Liver (tissue), 8 donors: ENCODE measurements at regions not wholly inside any gene's neighbourhood (a gene's known extent, or its start where the extent isn't known, plus 50 kb on each side); places are given as distances from the start of the nearest gene placed in this dataset.

Experiments used
- DNase-seq: peaks from one replicate; pipeline ENCODE4 v3.0.0-alpha.2; 2017; ENCODE audit warnings: low spot score
- H3K27ac ChIP-seq, 2 donors: one replicate each; pipeline ENCODE4 v1.7.0; 2013; ENCODE audit warnings: inconsistent platforms in 2 of 2, low read length in 2 of 2, control low read depth in 1 of 2, low read depth in 1 of 2, mild to moderate bottlenecking in 1 of 2
- H3K27me3 ChIP-seq, 4 donors: one replicate each; pipeline versions ENCODE4 v1.6.1 to v1.7.0; 2013; ENCODE audit warnings: low read length in 3 of 4, inconsistent platforms in 1 of 4, mild to moderate bottlenecking in 1 of 4, moderate library complexity in 1 of 4; ENCODE audit not compliant: control insufficient read depth in 4 of 4, insufficient read depth in 4 of 4
- H3K36me3 ChIP-seq, 4 donors: one replicate each; pipeline versions ENCODE4 v1.6.1 to v1.7.0; 2013; ENCODE audit warnings: low read length in 3 of 4, mild to moderate bottlenecking in 3 of 4, low read depth in 1 of 4, moderate library complexity in 1 of 4; ENCODE audit not compliant: control insufficient read depth in 4 of 4, insufficient read depth in 3 of 4
- H3K4me1 ChIP-seq, 4 donors: one replicate each; pipeline versions ENCODE4 v1.6.1 to v1.7.0; 2013; ENCODE audit warnings: low read length in 3 of 4, mild to moderate bottlenecking in 3 of 4, moderate library complexity in 1 of 4; ENCODE audit not compliant: control insufficient read depth in 4 of 4, insufficient read depth in 4 of 4
- H3K4me3 ChIP-seq, 3 donors: one replicate each; pipeline versions ENCODE4 v1.6.1 to v1.7.0; 2013; ENCODE audit warnings: low read length in 3 of 3, control low read depth in 1 of 3, low read depth in 1 of 3, mild to moderate bottlenecking in 1 of 3
- H3K9ac ChIP-seq, 2 donors: one replicate each; pipeline ENCODE4 v1.7.0; 2013; ENCODE audit warnings: low read length in 2 of 2, mild to moderate bottlenecking in 2 of 2, moderate library complexity in 2 of 2, control low read depth in 1 of 2, low read depth in 1 of 2
- H3K9me3 ChIP-seq, 4 donors: one replicate each; pipeline versions ENCODE4 v1.6.1 to v1.7.0; 2013; ENCODE audit warnings: low read length in 3 of 4; ENCODE audit not compliant: control insufficient read depth in 4 of 4
- FOXA1 ChIP-seq: IDR thresholded peaks from 2 replicates; pipeline ENCODE4 v1.6.1; 2016; ENCODE audit warnings: antibody characterized with exemption
- FOXA2 ChIP-seq: IDR thresholded peaks from 2 replicates; pipeline ENCODE4 v1.6.1; 2016; ENCODE audit warnings: antibody characterized with exemption
- GABPA ChIP-seq, 2 donors: IDR thresholded peaks in 1 of 2; conservative IDR thresholded peaks in 1 of 2; 2 replicates each; pipeline ENCODE4 v1.6.1; 2016; ENCODE audit warnings: antibody characterized with exemption in 2 of 2, mild to moderate bottlenecking in 1 of 2, moderate library complexity in 1 of 2
- HNF4A ChIP-seq, 2 donors: conservative IDR thresholded peaks; 2 replicates each; pipeline ENCODE4 v1.6.1; 2016; ENCODE audit warnings: antibody characterized with exemption in 2 of 2, mild to moderate bottlenecking in 2 of 2
- HNF4G ChIP-seq: IDR thresholded peaks from 2 replicates; pipeline ENCODE4 v1.6.1; 2016; ENCODE audit warnings: antibody characterized with exemption
- JUND ChIP-seq, 2 donors: IDR thresholded peaks; 2 replicates each; pipeline ENCODE4 v1.6.1; 2016; ENCODE audit warnings: antibody characterized with exemption in 2 of 2
- NR2F2 ChIP-seq: IDR thresholded peaks from 2 replicates; pipeline ENCODE4 v1.6.1; 2016; ENCODE audit warnings: antibody characterized with exemption
- RAD21 ChIP-seq, 2 donors: IDR thresholded peaks; 2 replicates each; pipeline ENCODE4 v1.6.1; 2016; ENCODE audit warnings: antibody characterized with exemption in 2 of 2, mild to moderate bottlenecking in 2 of 2
- SP1 ChIP-seq: IDR thresholded peaks from 2 replicates; pipeline ENCODE4 v1.6.1; 2018; ENCODE audit warnings: antibody characterized with exemption, mild to moderate bottlenecking
- TAF1 ChIP-seq: conservative IDR thresholded peaks from 2 replicates; pipeline ENCODE4 v1.6.1; 2016; ENCODE audit warnings: antibody characterized with exemption, mild to moderate bottlenecking
- YY1 ChIP-seq: IDR thresholded peaks from 2 replicates; pipeline ENCODE4 v1.6.1; 2016; ENCODE audit warnings: antibody characterized with exemption, mild to moderate bottlenecking
- ZBTB33 ChIP-seq: IDR thresholded peaks from 2 replicates; pipeline ENCODE4 v1.6.1; 2016; ENCODE audit warnings: antibody characterized with exemption
- WGBS: extraction: QIAGEN DNeasy Blood & Tissue Kit; methylation state at CpG from one replicate; pipeline ENCODE4 v1.1.7; 2013; 5-methylcytosine and 5-hydroxymethylcytosine counted together
- TF ChIP-seq, protein P1 (sequence below): fragments of 150-350 bp; IDR thresholded peaks from 2 replicates; pipeline ENCODE4 v1.5.1; 2017; ENCODE audit warnings: improper control_type of control experiment, low read depth, low read length; ENCODE audit not compliant: missing input control
- TF ChIP-seq, protein P2 (sequence below): IDR thresholded peaks from 2 replicates; pipeline ENCODE4 v1.6.1; 2016; ENCODE audit warnings: antibody characterized with exemption, mild to moderate bottlenecking
- TF ChIP-seq, protein P3 (sequence below): IDR thresholded peaks from 2 replicates; pipeline ENCODE4 v1.6.1; 2016; ENCODE audit warnings: antibody characterized with exemption
- TF ChIP-seq, protein P4 (sequence below): IDR thresholded peaks from 2 replicates; pipeline ENCODE4 v1.6.1; 2016; ENCODE audit warnings: antibody characterized with exemption
- donor health status: healthy.
- donor health status: healthy.
- donor health status: healthy.
- donor health status: healthy.
- donor health status: healthy.

DNA sequence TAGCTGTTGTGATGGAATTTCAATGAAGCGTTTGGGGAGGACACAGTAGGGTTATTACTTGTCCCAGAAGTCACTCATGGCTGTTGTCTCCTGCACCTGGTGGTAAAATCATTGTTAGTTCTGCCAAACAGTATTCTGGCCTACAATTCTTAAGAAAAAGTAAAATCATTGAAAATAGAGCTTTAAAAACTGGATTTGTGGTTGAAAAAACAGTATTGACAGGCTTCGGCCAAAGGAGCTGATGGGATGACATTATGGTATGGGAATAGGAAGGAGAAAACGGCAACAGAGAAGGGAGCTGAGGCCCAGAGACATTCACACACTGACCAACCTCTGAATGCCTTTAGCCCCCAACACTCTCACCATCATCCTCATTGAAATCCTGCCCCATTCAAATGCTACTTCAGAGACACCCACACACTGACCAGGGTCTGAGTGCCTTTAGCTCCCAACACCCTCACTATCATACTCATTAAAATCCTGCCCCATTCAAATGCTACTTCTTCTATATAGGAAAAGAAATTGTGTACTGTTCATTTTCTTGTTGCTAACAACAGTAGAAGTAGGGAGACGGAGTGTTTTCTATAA lies 114.1 kb upstream of the OSR1 start:
- 85% methylated on average over 4 of the region's 4 CpGs for WGBS
- no peak overlapping the region for H3K27ac ChIP-seq
- peaks cover 0 to 2% (median 0%) of the 10 kb centered on the region in 4 donors for H3K4me1 ChIP-seq
- H3K9ac ChIP-seq = no peak overlapping the region
- TF ChIP-seq TAF1 = no peak
- TF ChIP-seq, protein P1, sequence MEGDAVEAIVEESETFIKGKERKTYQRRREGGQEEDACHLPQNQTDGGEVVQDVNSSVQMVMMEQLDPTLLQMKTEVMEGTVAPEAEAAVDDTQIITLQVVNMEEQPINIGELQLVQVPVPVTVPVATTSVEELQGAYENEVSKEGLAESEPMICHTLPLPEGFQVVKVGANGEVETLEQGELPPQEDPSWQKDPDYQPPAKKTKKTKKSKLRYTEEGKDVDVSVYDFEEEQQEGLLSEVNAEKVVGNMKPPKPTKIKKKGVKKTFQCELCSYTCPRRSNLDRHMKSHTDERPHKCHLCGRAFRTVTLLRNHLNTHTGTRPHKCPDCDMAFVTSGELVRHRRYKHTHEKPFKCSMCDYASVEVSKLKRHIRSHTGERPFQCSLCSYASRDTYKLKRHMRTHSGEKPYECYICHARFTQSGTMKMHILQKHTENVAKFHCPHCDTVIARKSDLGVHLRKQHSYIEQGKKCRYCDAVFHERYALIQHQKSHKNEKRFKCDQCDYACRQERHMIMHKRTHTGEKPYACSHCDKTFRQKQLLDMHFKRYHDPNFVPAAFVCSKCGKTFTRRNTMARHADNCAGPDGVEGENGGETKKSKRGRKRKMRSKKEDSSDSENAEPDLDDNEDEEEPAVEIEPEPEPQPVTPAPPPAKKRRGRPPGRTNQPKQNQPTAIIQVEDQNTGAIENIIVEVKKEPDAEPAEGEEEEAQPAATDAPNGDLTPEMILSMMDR = no peak
- no peak for TF ChIP-seq SP1
- TF ChIP-seq, protein P2, sequence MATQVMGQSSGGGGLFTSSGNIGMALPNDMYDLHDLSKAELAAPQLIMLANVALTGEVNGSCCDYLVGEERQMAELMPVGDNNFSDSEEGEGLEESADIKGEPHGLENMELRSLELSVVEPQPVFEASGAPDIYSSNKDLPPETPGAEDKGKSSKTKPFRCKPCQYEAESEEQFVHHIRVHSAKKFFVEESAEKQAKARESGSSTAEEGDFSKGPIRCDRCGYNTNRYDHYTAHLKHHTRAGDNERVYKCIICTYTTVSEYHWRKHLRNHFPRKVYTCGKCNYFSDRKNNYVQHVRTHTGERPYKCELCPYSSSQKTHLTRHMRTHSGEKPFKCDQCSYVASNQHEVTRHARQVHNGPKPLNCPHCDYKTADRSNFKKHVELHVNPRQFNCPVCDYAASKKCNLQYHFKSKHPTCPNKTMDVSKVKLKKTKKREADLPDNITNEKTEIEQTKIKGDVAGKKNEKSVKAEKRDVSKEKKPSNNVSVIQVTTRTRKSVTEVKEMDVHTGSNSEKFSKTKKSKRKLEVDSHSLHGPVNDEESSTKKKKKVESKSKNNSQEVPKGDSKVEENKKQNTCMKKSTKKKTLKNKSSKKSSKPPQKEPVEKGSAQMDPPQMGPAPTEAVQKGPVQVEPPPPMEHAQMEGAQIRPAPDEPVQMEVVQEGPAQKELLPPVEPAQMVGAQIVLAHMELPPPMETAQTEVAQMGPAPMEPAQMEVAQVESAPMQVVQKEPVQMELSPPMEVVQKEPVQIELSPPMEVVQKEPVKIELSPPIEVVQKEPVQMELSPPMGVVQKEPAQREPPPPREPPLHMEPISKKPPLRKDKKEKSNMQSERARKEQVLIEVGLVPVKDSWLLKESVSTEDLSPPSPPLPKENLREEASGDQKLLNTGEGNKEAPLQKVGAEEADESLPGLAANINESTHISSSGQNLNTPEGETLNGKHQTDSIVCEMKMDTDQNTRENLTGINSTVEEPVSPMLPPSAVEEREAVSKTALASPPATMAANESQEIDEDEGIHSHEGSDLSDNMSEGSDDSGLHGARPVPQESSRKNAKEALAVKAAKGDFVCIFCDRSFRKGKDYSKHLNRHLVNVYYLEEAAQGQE = no peak
- no peak for TF ChIP-seq HNF4A (conservative IDR thresholded peaks at IDR 0.05)
- TF ChIP-seq JUND (IDR thresholded peaks at IDR 0.05) = no peak
- TF ChIP-seq, protein P3, sequence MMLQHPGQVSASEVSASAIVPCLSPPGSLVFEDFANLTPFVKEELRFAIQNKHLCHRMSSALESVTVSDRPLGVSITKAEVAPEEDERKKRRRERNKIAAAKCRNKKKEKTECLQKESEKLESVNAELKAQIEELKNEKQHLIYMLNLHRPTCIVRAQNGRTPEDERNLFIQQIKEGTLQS = no peak
- TF ChIP-seq FOXA1 = no peak
- no peak for TF ChIP-seq RAD21 (IDR thresholded peaks at IDR 0.05)
- TF ChIP-seq, protein P4, sequence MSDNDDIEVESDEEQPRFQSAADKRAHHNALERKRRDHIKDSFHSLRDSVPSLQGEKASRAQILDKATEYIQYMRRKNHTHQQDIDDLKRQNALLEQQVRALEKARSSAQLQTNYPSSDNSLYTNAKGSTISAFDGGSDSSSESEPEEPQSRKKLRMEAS = no peak
- no peak for TF ChIP-seq YY1
- no peak for TF ChIP-seq HNF4G
- no peak for TF ChIP-seq ZBTB33
- TF ChIP-seq GABPA (IDR thresholded peaks at IDR 0.05 in 1 of 2, conservative IDR thresholded peaks at IDR 0.05 in 1 of 2) = no peak
- TF ChIP-seq FOXA2 = no peak
- H3K27me3 ChIP-seq = no peaks in the 10 kb centered on the region
- no peaks in the 10 kb centered on the region for H3K36me3 ChIP-seq
- no peak for DNase-seq
- H3K4me3 ChIP-seq = no peak overlapping the region
- H3K9me3 ChIP-seq = no peaks in the 10 kb centered on the region

DNA sequence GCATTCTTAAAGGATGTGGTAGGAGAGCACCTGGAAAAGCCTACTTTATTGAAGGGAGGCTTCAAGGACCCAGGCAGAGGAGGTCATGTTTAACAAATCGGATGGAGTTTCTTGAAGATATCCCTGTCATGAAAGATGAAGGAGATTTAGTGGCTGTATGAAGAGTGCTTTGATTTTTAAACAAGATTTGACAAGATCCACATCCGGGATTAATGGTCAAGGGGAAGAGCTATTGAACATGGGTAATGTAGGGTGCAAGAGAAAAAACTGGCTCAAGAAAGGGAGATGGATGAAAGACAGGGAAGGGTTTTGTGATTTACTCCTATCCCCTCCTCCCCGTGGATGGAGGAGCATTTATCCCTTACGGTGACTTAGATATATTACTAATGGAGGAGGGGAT lies 113.1 kb upstream of the OSR1 start:
- H3K9ac ChIP-seq = no peak overlapping the region
- H3K27ac ChIP-seq = no peak overlapping the region
- H3K36me3 ChIP-seq = no peaks in the 10 kb centered on the region
- H3K4me1 ChIP-seq = peaks cover 0 to 2% (median 0%) of the 10 kb centered on the region in 4 donors
- no peaks in the 10 kb centered on the region for H3K9me3 ChIP-seq
- H3K27me3 ChIP-seq = no peaks in the 10 kb centered on the region
- no peak for DNase-seq
- TF ChIP-seq NR2F2 = no peak
- WGBS = 89% methylated on average over 4 of the region's 4 CpGs
- H3K4me3 ChIP-seq = no peak overlapping the region
